Transverse colon (tissue), 4 donors: ENCODE measurements at regions not wholly inside any gene's neighbourhood (a gene's known extent, or its start where the extent isn't known, plus 50 kb on each side); places are given as distances from the start of the nearest gene placed in this dataset.

Experiments
- EP300 ChIP-seq: sonication (generic); formaldehyde crosslinking; IDR thresholded peaks from one replicate; pipeline ENCODE4 v1.6.1; 2017; ENCODE audit warnings: antibody characterized with exemption, low read depth
- POLR2A ChIP-seq: fragments of 450-650 bp; IDR thresholded peaks from one replicate; pipeline ENCODE4 v1.6.1; 2016; ENCODE audit warnings: antibody characterized with exemption, mild to moderate bottlenecking, moderate library complexity
- POLR2AphosphoS5 ChIP-seq, 3 donors: sonication (generic); formaldehyde crosslinking; IDR thresholded peaks; one replicate each; pipeline ENCODE4 v1.6.1; 2016; ENCODE audit warnings: antibody characterized with exemption in 3 of 3
- TF ChIP-seq, protein P1 (sequence below), 5 experiments: fragments of 200-600 bp in 3 of 5; fragments of 450-650 bp in 2 of 5; sonication (generic) in 3 of 5; IDR thresholded peaks; 1 replicate in 2 of 5; 2 replicates in 3 of 5; pipeline ENCODE4 v1.5.1; 2016 to 2017; ENCODE audit warnings: antibody characterized with exemption in 5 of 5, inconsistent platforms in 3 of 5, mild to moderate bottlenecking in 2 of 5, moderate library complexity in 1 of 5

DNA sequence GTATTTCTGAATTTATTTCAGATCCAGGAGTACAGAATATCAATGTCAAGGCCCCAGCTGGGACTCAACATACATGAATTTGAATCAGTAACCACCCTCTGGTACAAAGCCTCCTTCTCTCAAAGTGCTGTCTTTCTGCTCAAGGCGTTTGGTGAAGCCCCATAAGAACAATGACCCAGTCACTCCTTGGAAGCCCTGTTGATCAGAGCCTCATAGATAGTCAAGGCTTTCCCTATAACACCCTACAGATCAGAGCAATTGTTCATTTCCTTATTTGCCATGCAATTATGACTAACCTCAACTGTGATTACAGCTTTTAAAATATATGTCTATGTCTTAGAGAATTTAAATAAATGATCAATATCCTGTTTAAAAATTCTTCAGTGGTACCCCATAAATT lies 159.1 kb upstream of the CREB1 start:
- TF ChIP-seq POLR2A (no peak), POLR2AphosphoS5 (IDR thresholded peaks at IDR 0.05) (no peak), EP300 (no peak)
- TF ChIP-seq, protein P1, sequence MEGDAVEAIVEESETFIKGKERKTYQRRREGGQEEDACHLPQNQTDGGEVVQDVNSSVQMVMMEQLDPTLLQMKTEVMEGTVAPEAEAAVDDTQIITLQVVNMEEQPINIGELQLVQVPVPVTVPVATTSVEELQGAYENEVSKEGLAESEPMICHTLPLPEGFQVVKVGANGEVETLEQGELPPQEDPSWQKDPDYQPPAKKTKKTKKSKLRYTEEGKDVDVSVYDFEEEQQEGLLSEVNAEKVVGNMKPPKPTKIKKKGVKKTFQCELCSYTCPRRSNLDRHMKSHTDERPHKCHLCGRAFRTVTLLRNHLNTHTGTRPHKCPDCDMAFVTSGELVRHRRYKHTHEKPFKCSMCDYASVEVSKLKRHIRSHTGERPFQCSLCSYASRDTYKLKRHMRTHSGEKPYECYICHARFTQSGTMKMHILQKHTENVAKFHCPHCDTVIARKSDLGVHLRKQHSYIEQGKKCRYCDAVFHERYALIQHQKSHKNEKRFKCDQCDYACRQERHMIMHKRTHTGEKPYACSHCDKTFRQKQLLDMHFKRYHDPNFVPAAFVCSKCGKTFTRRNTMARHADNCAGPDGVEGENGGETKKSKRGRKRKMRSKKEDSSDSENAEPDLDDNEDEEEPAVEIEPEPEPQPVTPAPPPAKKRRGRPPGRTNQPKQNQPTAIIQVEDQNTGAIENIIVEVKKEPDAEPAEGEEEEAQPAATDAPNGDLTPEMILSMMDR (IDR thresholded peaks at IDR 0.05): no peak
